Keratinocyte (primary cell): ENCODE measurements at regions not wholly inside any gene's neighbourhood (a gene's known extent, or its start where the extent isn't known, plus 50 kb on each side); places are given as distances from the start of the nearest gene placed in this dataset.

Experiments used
- DNase-seq: peaks from one replicate; pipeline ENCODE4 v3.0.0-alpha.2; 2011; ENCODE audit warnings: low read depth, missing footprints, low spot score
- FAIRE-seq: peaks from 2 replicates; lab custom pipeline; 2011; peaks lifted over from hg19 to GRCh38; lab: Jason Lieb, UNC
- H2AFZ ChIP-seq: 2 replicates; pipeline ENCODE4 v1.6.0; 2012; ENCODE audit warnings: low read length, control low read depth, inconsistent platforms; ENCODE audit not compliant: control insufficient read depth
- H3K27ac ChIP-seq: 2 replicates; pipeline ENCODE4 v1.5.1; 2011; ENCODE audit warnings: low read length; ENCODE audit not compliant: control insufficient read depth, insufficient read depth
- H3K27me3 ChIP-seq: 3 replicates; pipeline ENCODE4 v1.6.0; 2011; ENCODE audit warnings: low read length; ENCODE audit not compliant: control insufficient read depth, insufficient read depth; ENCODE audit errors: extremely low read depth
- H3K36me3 ChIP-seq, 2 experiments: 2 replicates in 1 of 2; 3 replicates in 1 of 2; pipeline ENCODE4 v1.5.1; 2011; ENCODE audit warnings: low read length in 2 of 2, mild to moderate bottlenecking in 1 of 2; ENCODE audit not compliant: control insufficient read depth in 2 of 2, insufficient read depth in 2 of 2; ENCODE audit errors: extremely low read depth in 1 of 2
- H3K4me1 ChIP-seq: 3 replicates; pipeline ENCODE4 v1.5.1; 2011; ENCODE audit warnings: low read length; ENCODE audit not compliant: control insufficient read depth, insufficient read depth; ENCODE audit errors: extremely low read depth
- H3K4me2 ChIP-seq: 3 replicates; pipeline ENCODE4 v1.6.0; 2011; ENCODE audit warnings: low read depth, low read length; ENCODE audit not compliant: control insufficient read depth, insufficient read depth; ENCODE audit errors: extremely low read depth
- H3K4me3 ChIP-seq, 3 experiments: fragments of 200-600 bp in 1 of 3; sonication (generic) in 1 of 3; 2 replicates in 2 of 3; 3 replicates in 1 of 3; pipeline ENCODE4 v1.5.1; 2011 to 2016; ENCODE audit warnings: low read length in 3 of 3, mild to moderate bottlenecking in 3 of 3, control low read depth in 2 of 3, inconsistent platforms in 1 of 3, low read depth in 1 of 3, mixed read lengths in 1 of 3, mixed run types in 1 of 3, moderate library complexity in 1 of 3; ENCODE audit not compliant: control insufficient read depth in 2 of 3, insufficient read depth in 2 of 3; ENCODE audit errors: extremely low read depth in 1 of 3
- H3K79me2 ChIP-seq: 2 replicates; pipeline ENCODE4 v1.6.0; 2012; ENCODE audit warnings: low read length; ENCODE audit not compliant: control insufficient read depth, insufficient read depth
- H3K9ac ChIP-seq: 3 replicates; pipeline ENCODE4 v1.6.0; 2011; ENCODE audit warnings: low read length; ENCODE audit not compliant: control insufficient read depth, insufficient read depth; ENCODE audit errors: extremely low read depth
- H3K9me1 ChIP-seq: 3 replicates; pipeline ENCODE4 v1.6.0; 2011; ENCODE audit warnings: low read length; ENCODE audit not compliant: control insufficient read depth, insufficient read depth; ENCODE audit errors: extremely low read depth
- H3K9me3 ChIP-seq: 2 replicates; pipeline ENCODE4 v1.5.1; 2012; ENCODE audit warnings: low read depth, low read length; ENCODE audit not compliant: control insufficient read depth
- H4K20me1 ChIP-seq: 3 replicates; pipeline ENCODE4 v1.6.0; 2011; ENCODE audit warnings: low read length; ENCODE audit not compliant: control insufficient read depth, insufficient read depth; ENCODE audit errors: extremely low read depth
- CTCF ChIP-seq, 3 experiments: IDR thresholded peaks in 1 of 3; conservative IDR thresholded peaks in 1 of 3; optimal IDR thresholded peaks in 1 of 3; 2 replicates in 2 of 3; 3 replicates in 1 of 3; pipeline versions ENCODE3 to v1.5.1; 2011; ENCODE audit warnings: low read length in 3 of 3, mild to moderate bottlenecking in 3 of 3, moderate library complexity in 2 of 3, control low read depth in 1 of 3, inconsistent platforms in 1 of 3; ENCODE audit not compliant: insufficient read depth in 2 of 3; ENCODE audit errors: extremely low read depth in 1 of 3
- EZH2 ChIP-seq: IDR thresholded peaks from one replicate; pipeline ENCODE4 v1.6.1; 2012; ENCODE audit warnings: inconsistent platforms, mild to moderate bottlenecking, low read length, moderate library complexity
- dilution Hi-C: fragments of 300-500 bp; cut with MboI; formaldehyde crosslinking; loops from one replicate; pipeline ENCODE4 v1.7.0; 2020; ENCODE audit warnings: low sequenced_read_pairs; ENCODE audit not compliant: extremely low pct_ligation_motif_present

DNA sequence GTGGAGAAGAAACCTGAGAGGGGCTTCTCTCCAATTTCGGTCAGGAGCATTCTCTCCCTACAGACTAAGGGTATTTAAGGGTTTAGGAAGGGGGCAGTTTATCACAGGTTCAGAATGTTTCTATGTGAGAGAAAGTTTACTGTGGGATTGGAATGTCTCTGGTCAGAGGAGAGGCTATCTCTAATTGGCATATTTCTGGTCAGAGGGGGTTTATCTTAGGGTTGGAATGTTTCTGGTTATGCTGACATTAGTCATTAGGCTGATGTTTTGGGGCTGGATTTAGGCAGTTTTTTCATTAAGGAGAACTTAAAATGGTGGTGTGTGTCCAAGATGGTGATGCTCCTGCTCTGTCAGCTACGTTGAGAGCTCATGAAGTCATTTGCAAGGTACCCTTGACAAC lies 758.0 kb downstream of the TYW1 start:
- no peak for FAIRE-seq
- Histone ChIP-seq H3K4me1 (no peaks in the 10 kb centered on the region), H3K36me3 (no peaks in the 10 kb centered on the region), H3K9ac (no peak overlapping the region), H3K27ac (no peak overlapping the region), H3K4me2 (no peak overlapping the region), H2AFZ (no peak overlapping the region), H4K20me1 (no peaks in the 10 kb centered on the region), H3K4me3 (no peak overlapping the region), H3K27me3 (no peaks in the 10 kb centered on the region), H3K9me1 (no peaks in the 10 kb centered on the region), H3K79me2 (no peaks in the 10 kb centered on the region), H3K9me3 (peaks cover 2% of the 10 kb centered on the region)
- TF ChIP-seq CTCF (optimal IDR thresholded peaks at IDR 0.05 in 1 of 3, IDR thresholded peaks at IDR 0.05 in 1 of 3, conservative IDR thresholded peaks at IDR 0.05 in 1 of 3; ENCODE audit: extremely low read depth in 1 of 3, insufficient read depth in 2 of 3, low read length in 3 of 3) (no peak), EZH2 (no peak)
- no peak for DNase-seq
- dilution Hi-C loops, result no loop called here

GRCh38 chr7:67758551-67758950 lies 761.9 kb downstream of the TYW1 start:
- Histone ChIP-seq H3K4me1 (no peaks in the 10 kb centered on the region), H3K9me1 (no peaks in the 10 kb centered on the region), H3K4me2 (no peak overlapping the region), H3K9ac (no peak overlapping the region), H3K79me2 (no peaks in the 10 kb centered on the region), H3K4me3 (no peak overlapping the region), H4K20me1 (no peaks in the 10 kb centered on the region), H2AFZ (no peak overlapping the region), H3K9me3 (no peaks in the 10 kb centered on the region), H3K27me3 (no peaks in the 10 kb centered on the region), H3K36me3 (no peaks in the 10 kb centered on the region), H3K27ac (no peak overlapping the region)
- no peak for TF ChIP-seq EZH2
- no peak for TF ChIP-seq CTCF (optimal IDR thresholded peaks at IDR 0.05 in 1 of 3, IDR thresholded peaks at IDR 0.05 in 1 of 3, conservative IDR thresholded peaks at IDR 0.05 in 1 of 3; ENCODE audit: extremely low read depth in 1 of 3, insufficient read depth in 2 of 3, low read length in 3 of 3)
- dilution Hi-C loops, result no loop called here
- FAIRE-seq, result no peak
- DNase-seq, result no peak
